GM21528 (cell line): ENCODE measurements at regions not wholly inside any gene's neighbourhood (a gene's known extent, or its start where the extent isn't known, plus 50 kb on each side); places are given as distances from the start of the nearest gene placed in this dataset.

ENCODE experiments used
- ATAC-seq: cut with Tn5 transposase; IDR thresholded peaks from one replicate; pipeline ENCODE4 v1.9.1; 2021; ENCODE audit warnings: mild to moderate bottlenecking, moderate library complexity; ENCODE audit not compliant: unreplicated experiment, low FRiP score

DNA sequence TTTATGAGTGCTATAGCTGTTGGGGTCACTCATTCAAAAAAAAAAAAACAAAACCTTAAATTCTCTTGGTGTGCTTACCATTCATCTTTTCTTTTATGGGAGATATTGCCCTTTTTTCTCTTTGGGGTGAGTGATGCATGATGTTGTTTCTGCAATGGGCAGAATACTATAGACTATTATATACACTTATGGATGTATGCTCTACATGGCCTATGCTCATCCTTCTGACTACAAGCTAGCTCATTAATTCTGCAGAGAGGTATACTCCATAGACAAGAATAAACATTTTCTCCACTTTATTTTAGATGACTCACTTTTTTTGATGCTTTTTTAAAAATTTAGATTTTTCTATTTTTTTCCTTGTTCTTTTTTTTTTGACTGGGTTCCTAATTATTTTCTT is 160.3 kb upstream of the ANK2 start:
- ATAC-seq, result no peak

GRCh38 chr4:112889619-112890527 is 159.6 kb upstream of the ANK2 start:
- ATAC-seq, result no peak

GRCh38 chr4:112894480-112894879 is 155.0 kb upstream of the ANK2 start:
- ATAC-seq, result no peak

DNA sequence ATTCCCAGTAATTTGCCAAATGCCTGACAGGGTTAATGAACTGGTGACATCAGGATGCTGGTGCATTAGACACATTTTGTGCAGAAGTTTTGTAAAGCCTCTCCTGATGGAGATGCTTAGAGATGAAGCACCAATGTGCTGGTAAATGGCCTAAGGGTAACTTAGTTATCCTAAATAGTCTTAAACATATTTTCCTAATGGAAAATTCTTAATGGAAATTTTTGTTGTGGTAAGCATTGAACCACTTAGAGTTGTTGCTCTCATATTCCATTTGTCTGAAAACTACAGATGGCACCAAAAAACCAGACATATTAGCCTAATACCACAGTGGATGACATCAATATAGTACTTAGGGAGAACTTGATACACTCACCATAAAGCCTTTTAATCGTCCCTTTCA is 154.5 kb upstream of the ANK2 start:
- ATAC-seq, result no peak

GRCh38 chr4:112895811-112896608 is 153.4 kb upstream of the ANK2 start:
- no peak for ATAC-seq

- ATAC-seq, result no peak
Measured at GRCh38 chr4:112896609-112897190, 152.8 kb upstream of the ANK2 start.

DNA sequence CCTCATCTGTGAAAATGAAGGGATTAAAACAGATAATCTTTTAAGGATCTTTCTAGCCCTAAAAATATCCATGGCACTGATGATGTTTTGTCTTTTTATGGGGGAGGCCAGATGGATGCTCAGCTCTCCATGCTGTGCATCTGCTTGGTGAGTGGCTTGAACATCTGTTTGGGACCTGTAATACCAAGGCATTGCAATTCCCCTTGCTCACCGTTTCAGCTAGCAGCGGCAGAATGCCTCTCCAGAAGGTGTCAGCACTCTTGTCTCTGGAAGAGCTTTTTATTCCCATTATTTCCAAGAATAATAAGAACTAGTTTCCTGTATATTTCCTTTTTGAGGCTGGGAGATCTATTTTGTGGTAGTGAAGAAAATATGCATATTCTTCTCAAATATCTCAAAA is 151.9 kb upstream of the ANK2 start:
- ATAC-seq, result no peak

DNA sequence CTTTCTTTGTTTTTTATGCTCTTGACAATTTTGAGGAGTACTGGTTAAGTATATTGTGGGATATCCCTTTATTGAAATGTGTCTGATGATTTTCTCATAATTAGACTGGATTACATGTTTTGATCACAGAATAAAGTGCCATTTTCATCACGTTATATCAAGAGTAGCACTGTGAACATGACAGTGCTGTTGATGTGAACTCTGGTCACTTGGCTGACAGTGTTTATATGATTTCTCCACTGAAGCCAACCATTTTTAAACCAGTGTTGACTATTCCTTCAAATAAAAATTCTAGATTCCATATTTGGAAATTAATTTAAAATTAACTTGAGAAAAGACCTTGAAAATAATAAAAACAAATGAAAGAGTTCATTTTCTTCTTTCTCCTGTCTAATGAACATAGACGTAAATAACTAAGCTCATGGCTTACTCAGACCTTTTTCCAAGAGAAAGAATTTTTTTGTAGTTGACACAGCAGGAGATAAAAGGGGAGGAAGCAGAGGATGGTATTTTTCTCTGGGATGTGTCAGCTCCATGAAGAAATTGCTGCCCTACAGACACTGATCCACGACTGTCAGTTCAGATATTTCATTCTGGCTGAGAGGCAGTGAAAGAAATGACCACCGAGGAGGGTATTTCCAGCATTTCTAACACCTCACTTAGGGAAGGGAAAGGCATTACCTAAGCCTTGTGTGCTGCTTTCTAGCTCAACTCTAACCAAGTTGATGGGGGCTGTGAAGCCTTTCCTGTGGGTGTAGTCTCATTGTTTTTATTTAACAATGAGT is 150.9 kb upstream of the ANK2 start:
- no peak for ATAC-seq

DNA sequence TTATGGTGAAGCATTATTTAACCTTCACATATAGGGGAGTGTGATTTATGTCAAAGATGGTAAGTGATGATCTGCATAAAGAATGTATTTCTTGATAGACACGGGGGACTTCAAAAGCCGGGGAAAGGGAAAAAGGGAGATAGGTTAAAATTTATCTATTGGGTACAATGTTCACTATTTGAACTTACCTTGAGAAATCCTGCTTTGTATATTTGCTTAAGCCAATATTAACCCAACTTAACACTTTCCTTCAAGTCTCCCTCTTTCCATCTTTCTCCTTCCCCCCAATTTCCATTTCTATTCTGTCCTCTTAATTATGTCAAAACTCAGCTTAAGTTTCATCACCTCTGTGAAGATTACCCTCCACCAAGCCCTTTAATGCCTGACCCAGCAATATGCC is 149.0 kb upstream of the ANK2 start:
- no peak for ATAC-seq

DNA sequence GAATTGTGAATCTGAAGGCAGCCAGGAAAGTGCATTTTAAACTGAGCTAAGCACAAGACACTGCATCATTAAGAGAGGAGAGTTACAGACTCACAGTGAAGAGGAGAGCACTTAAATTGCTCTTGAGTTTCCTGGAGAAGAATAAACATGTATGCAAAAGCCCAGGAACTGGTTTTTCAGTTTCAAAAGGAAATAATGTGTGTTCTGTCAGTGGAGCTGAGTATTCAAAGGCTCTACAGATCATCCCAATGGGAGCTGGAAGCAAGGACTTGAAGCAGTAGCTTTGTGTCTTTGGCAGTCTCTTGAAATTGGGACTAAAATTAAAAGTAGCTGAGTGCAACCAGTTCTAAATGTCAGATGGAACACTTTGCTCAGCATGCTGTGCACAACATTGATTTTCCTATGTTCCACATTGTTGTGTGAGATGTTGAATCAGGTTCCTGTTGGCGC is 147.5 kb upstream of the ANK2 start:
- ATAC-seq, result no peak

- no peak for ATAC-seq
Measured at GRCh38 chr4:112905728-112906127, 143.7 kb upstream of the ANK2 start.

- ATAC-seq, result no peak
Measured at GRCh38 chr4:112908511-112908910, 140.9 kb upstream of the ANK2 start.

GRCh38 chr4:112910109-112910736 is 139.2 kb upstream of the ANK2 start:
- no peak for ATAC-seq

- no peak for ATAC-seq
Measured at GRCh38 chr4:112916868-112917267, 132.6 kb upstream of the ANK2 start.

DNA sequence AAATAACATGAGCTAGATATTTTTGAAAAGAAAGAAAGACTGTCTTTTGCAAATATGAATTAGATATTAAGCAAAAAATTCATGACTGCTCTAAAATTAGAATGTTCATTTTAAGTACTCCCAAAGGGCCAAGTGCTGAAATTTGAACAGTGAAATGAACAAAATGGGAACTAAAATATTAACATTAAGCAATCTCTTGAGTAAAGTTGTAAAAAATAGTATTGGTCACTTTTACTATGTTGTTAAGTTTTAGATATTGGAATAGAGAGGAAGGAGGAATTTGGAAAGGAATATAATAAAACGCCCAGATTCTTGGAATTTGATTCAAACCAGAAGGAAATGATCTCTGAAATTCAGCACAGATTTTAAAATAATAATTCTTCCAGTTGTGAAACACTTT is 125.9 kb upstream of the ANK2 start:
- ATAC-seq, result no peak

DNA sequence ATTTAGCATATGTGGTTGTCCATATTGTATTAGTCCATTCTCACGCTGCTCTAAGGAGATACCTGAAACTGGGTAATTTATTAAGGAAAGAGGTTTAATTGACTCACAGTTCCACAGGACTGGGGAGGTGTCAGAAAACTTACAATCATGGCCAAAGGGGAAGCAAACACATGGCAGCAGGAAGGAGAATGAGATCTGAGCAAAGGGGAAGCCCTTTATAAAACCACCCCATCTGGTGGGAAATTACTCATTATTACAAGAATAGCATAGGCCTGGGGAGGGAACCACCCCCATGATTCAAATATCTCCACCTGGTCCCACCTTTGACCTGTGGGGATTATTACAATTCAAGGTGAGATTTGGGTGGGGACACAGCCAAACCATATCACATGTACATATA is 122.6 kb upstream of the ANK2 start:
- ATAC-seq, result no peak

DNA sequence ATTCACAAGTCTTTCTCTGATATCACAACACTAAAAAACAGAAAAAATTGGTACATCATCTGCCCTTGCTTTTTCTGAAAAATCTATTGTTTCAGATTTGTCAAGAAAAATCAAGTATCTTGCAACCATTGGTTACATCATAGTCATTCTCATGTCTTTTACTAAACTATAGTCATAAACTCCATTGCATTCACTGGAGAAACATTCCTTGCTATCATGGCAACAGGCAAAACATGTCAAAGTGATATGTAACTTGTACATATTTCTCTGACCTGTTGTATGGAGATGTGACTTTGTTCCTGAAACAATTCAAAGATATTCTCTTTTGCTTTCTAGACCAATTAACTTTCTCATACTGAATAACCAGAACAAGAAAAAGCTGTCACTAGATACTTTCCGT is 121.9 kb upstream of the ANK2 start:
- ATAC-seq, result no peak

- ATAC-seq, result no peak
Measured at GRCh38 chr4:112931001-112931400, 118.5 kb upstream of the ANK2 start.

- ATAC-seq, result no peak
Measured at GRCh38 chr4:112933790-112934189, 115.7 kb upstream of the ANK2 start.

DNA sequence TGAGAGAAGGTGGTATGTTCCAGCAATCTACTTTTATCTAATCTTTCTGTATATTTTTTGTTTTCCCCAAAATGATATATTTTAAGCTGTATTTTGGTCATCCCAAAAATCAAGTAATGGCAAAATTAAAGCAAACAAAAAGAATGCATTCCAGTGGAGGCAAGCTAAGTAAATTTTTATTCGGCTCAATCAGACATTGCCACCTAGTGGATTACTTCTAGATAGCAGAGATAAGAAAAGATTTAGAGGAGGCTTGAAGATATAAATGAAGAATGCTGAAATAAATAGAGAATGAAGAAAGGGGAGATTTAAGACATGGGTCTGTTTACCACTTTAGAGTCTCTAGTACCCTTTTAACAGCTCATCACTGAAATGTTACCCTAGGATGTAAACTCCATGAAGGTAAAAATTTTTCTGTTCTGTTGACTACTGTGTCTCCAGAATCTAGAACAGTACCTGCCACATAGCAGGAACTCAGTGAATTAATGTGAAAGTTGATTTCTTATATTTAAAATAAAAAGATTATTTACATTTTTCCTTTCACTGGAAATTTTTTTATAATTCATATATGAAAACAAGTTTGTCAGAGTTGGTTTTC is 110.9 kb upstream of the ANK2 start:
- no peak for ATAC-seq
